ENCODE measurements at regions not wholly inside any gene's neighbourhood (a gene's known extent, or its start where the extent isn't known, plus 50 kb on each side); places are given as distances from the start of the nearest gene placed in this dataset.

- TF ChIP-seq REST (IDR thresholded peaks at IDR 0.05; ENCODE audit: low read depth) = no peak
- no peak for TF ChIP-seq EGR1 (IDR thresholded peaks at IDR 0.05)
- TF ChIP-seq EP300 (IDR thresholded peaks at IDR 0.05; ENCODE audit: borderline replicate concordance) = no peak
- no peak for TF ChIP-seq YY1 (IDR thresholded peaks at IDR 0.05; ENCODE audit: low read depth)
- no peak for TF ChIP-seq TAF1 (IDR thresholded peaks at IDR 0.05; ENCODE audit: low read depth)
- TF ChIP-seq TCF12 (IDR thresholded peaks at IDR 0.05; ENCODE audit: low read depth) = no peak
Observed at GRCh38 chr21:20822666-20823065, 175.5 kb upstream of the NCAM2 start.
